Testis (tissue), 2 donors: ENCODE measurements at regions not wholly inside any gene's neighbourhood (a gene's known extent, or its start where the extent isn't known, plus 50 kb on each side); places are given as distances from the start of the nearest gene placed in this dataset.

Experiments used
- POLR2A ChIP-seq: fragments of 450-650 bp; IDR thresholded peaks from one replicate; pipeline ENCODE4 v1.6.1; 2017; ENCODE audit warnings: antibody characterized with exemption, mild to moderate bottlenecking, moderate library complexity
- TF ChIP-seq, protein P1 (sequence below), 3 experiments: fragments of 450-650 bp in 2 of 3; fragments of 200-600 bp in 1 of 3; sonication (generic) in 1 of 3; IDR thresholded peaks; one replicate each; pipeline ENCODE4 v1.5.1; 2016 to 2019; ENCODE audit warnings: antibody characterized with exemption in 3 of 3, mild to moderate bottlenecking in 2 of 3, moderate library complexity in 1 of 3

DNA sequence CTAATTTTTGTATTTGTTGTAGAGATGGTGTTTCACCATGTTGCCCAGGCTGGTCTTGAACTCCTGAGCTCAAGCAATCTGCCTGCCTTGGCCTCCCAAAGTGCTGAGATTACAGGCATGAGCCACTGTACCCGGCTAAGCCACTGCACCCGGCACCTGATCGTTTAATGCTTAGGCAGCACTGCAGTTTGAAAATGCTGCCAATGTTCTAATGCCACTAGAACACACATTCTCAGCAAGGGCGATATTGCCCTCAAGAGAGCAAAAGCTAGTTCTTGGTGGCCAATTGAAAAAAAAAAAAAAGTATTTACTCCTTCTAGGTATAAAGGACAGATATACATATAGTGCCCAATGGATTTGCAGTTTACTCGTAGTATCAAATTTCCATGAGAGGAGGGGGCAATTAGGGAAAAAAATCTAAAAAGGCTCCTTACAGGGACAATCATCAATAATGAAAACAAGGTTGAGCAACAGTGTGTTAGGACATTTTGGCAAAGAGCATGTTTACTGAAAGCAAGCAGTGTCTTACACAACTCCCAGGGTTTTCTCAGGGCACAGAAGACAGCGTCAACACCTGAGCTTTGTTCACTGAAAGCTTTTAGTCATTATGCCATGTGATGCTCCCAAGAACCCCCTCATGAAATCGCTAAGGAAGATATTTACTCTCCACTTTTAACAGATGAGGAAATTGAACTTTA is 199.9 kb upstream of the PKDCC start:
- TF ChIP-seq, protein P1, sequence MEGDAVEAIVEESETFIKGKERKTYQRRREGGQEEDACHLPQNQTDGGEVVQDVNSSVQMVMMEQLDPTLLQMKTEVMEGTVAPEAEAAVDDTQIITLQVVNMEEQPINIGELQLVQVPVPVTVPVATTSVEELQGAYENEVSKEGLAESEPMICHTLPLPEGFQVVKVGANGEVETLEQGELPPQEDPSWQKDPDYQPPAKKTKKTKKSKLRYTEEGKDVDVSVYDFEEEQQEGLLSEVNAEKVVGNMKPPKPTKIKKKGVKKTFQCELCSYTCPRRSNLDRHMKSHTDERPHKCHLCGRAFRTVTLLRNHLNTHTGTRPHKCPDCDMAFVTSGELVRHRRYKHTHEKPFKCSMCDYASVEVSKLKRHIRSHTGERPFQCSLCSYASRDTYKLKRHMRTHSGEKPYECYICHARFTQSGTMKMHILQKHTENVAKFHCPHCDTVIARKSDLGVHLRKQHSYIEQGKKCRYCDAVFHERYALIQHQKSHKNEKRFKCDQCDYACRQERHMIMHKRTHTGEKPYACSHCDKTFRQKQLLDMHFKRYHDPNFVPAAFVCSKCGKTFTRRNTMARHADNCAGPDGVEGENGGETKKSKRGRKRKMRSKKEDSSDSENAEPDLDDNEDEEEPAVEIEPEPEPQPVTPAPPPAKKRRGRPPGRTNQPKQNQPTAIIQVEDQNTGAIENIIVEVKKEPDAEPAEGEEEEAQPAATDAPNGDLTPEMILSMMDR (IDR thresholded peaks at IDR 0.05): no peak
- TF ChIP-seq POLR2A: no peak
